ENCODE measurements at regions not wholly inside any gene's neighbourhood (a gene's known extent, or its start where the extent isn't known, plus 50 kb on each side); places are given as distances from the start of the nearest gene placed in this dataset.
"Not testable (repeated sequence)": the region's sequence is repeated elsewhere in the genome, so short reads cannot be mapped to it uniquely, and the experiment has no call there.

GRCh38 chr15:22519213-22519612, 60.5 kb downstream of the GOLGA6L22 start:
- H3K4me1 ChIP-seq (ENCODE audit: insufficient read depth); H3K36me3 ChIP-seq (ENCODE audit: insufficient read depth); H3K4me3 ChIP-seq (ENCODE audit: low read depth, low read length); DNase-seq (ENCODE audit: extremely low spot score); H3K27ac ChIP-seq (ENCODE audit: low read depth): not testable (repeated sequence)
- no CpG with 5 or more reads among the region's 4 CpGs for WGBS

- not testable (repeated sequence) for DNase-seq (ENCODE audit: extremely low spot score); H3K4me3 ChIP-seq (ENCODE audit: low read depth, low read length); H3K27ac ChIP-seq (ENCODE audit: low read depth); H3K36me3 ChIP-seq (ENCODE audit: insufficient read depth); H3K4me1 ChIP-seq (ENCODE audit: insufficient read depth)
- WGBS = no CpG with 5 or more reads among the region's 2 CpGs
Measured at GRCh38 chr15:22526537-22526936, 67.8 kb downstream of the GOLGA6L22 start.

GRCh38 chr15:22527016-22527415, 68.3 kb downstream of the GOLGA6L22 start:
- H3K36me3 ChIP-seq (ENCODE audit: insufficient read depth); H3K4me3 ChIP-seq (ENCODE audit: low read depth, low read length); H3K4me1 ChIP-seq (ENCODE audit: insufficient read depth); DNase-seq (ENCODE audit: extremely low spot score); H3K27ac ChIP-seq (ENCODE audit: low read depth): not testable (repeated sequence)
- WGBS = 71% methylated on average over 2 of the region's 4 CpGs

GRCh38 chr15:22529200-22529599, 70.5 kb downstream of the GOLGA6L22 start:
- not testable (repeated sequence) for H3K36me3 ChIP-seq (ENCODE audit: insufficient read depth); H3K4me3 ChIP-seq (ENCODE audit: low read depth, low read length); DNase-seq (ENCODE audit: extremely low spot score); H3K4me1 ChIP-seq (ENCODE audit: insufficient read depth); H3K27ac ChIP-seq (ENCODE audit: low read depth)
- no CpG with 5 or more reads among the region's 6 CpGs for WGBS

- H3K27ac ChIP-seq (ENCODE audit: low read depth); H3K36me3 ChIP-seq (ENCODE audit: insufficient read depth); H3K4me3 ChIP-seq (ENCODE audit: low read depth, low read length); DNase-seq (ENCODE audit: extremely low spot score); H3K4me1 ChIP-seq (ENCODE audit: insufficient read depth): not testable (repeated sequence)
- 90% methylated on average over 11 of the region's 13 CpGs for WGBS
Measured at GRCh38 chr15:22559701-22560100, 101.0 kb downstream of the GOLGA6L22 start.

- H3K4me3 ChIP-seq (ENCODE audit: low read depth, low read length); H3K4me1 ChIP-seq (ENCODE audit: insufficient read depth); H3K36me3 ChIP-seq (ENCODE audit: insufficient read depth); DNase-seq (ENCODE audit: extremely low spot score); H3K27ac ChIP-seq (ENCODE audit: low read depth): not testable (repeated sequence)
- WGBS = 90% methylated on average over 3 of the region's 10 CpGs
Measured at GRCh38 chr15:22561716-22562115, 103.0 kb downstream of the GOLGA6L22 start.

GRCh38 chr15:22566510-22566909, 107.8 kb downstream of the GOLGA6L22 start:
- H3K4me3 ChIP-seq (ENCODE audit: low read depth, low read length); H3K4me1 ChIP-seq (ENCODE audit: insufficient read depth); H3K36me3 ChIP-seq (ENCODE audit: insufficient read depth); DNase-seq (ENCODE audit: extremely low spot score); H3K27ac ChIP-seq (ENCODE audit: low read depth): not testable (repeated sequence)
- no CpG with 5 or more reads among the region's 7 CpGs for WGBS

GRCh38 chr15:22569486-22569885, 110.8 kb downstream of the GOLGA6L22 start:
- H3K36me3 ChIP-seq (ENCODE audit: insufficient read depth); DNase-seq (ENCODE audit: extremely low spot score); H3K4me1 ChIP-seq (ENCODE audit: insufficient read depth); H3K4me3 ChIP-seq (ENCODE audit: low read depth, low read length); H3K27ac ChIP-seq (ENCODE audit: low read depth): not testable (repeated sequence)
- WGBS = no CpG with 5 or more reads among the region's 11 CpGs

- H3K4me1 ChIP-seq (ENCODE audit: insufficient read depth); H3K4me3 ChIP-seq (ENCODE audit: low read depth, low read length); H3K27ac ChIP-seq (ENCODE audit: low read depth); H3K36me3 ChIP-seq (ENCODE audit: insufficient read depth); DNase-seq (ENCODE audit: extremely low spot score): not testable (repeated sequence)
- WGBS = 77% methylated on average over 3 of the region's 6 CpGs
Measured at GRCh38 chr15:22572152-22572735, 113.5 kb downstream of the GOLGA6L22 start.

- not testable (repeated sequence) for H3K4me3 ChIP-seq (ENCODE audit: low read depth, low read length); DNase-seq (ENCODE audit: extremely low spot score); H3K27ac ChIP-seq (ENCODE audit: low read depth); H3K4me1 ChIP-seq (ENCODE audit: insufficient read depth); H3K36me3 ChIP-seq (ENCODE audit: insufficient read depth)
- WGBS = 87% methylated on average over 17 of the region's 17 CpGs
Measured at GRCh38 chr15:22572792-22573191, 114.1 kb downstream of the GOLGA6L22 start.

- WGBS = 100% methylated on average over 1 of the region's 4 CpGs
- DNase-seq (ENCODE audit: extremely low spot score); H3K27ac ChIP-seq (ENCODE audit: low read depth); H3K4me3 ChIP-seq (ENCODE audit: low read depth, low read length); H3K36me3 ChIP-seq (ENCODE audit: insufficient read depth); H3K4me1 ChIP-seq (ENCODE audit: insufficient read depth): not testable (repeated sequence)
Measured at GRCh38 chr15:22577828-22578227, 119.1 kb downstream of the GOLGA6L22 start.

GRCh38 chr15:22579213-22579612, 120.5 kb downstream of the GOLGA6L22 start:
- DNase-seq (ENCODE audit: extremely low spot score); H3K36me3 ChIP-seq (ENCODE audit: insufficient read depth); H3K4me1 ChIP-seq (ENCODE audit: insufficient read depth); H3K4me3 ChIP-seq (ENCODE audit: low read depth, low read length); H3K27ac ChIP-seq (ENCODE audit: low read depth): not testable (repeated sequence)
- no CpG with 5 or more reads among the region's 2 CpGs for WGBS

GRCh38 chr15:22587391-22587790, 128.7 kb downstream of the GOLGA6L22 start:
- not testable (repeated sequence) for DNase-seq (ENCODE audit: extremely low spot score); H3K27ac ChIP-seq (ENCODE audit: low read depth); H3K4me1 ChIP-seq (ENCODE audit: insufficient read depth); H3K4me3 ChIP-seq (ENCODE audit: low read depth, low read length); H3K36me3 ChIP-seq (ENCODE audit: insufficient read depth)
- 96% methylated on average over 11 of the region's 14 CpGs for WGBS

GRCh38 chr15:22598552-22598951, 139.8 kb downstream of the GOLGA6L22 start:
- 93% methylated on average over 13 of the region's 14 CpGs for WGBS
- not testable (repeated sequence) for H3K27ac ChIP-seq (ENCODE audit: low read depth); H3K4me1 ChIP-seq (ENCODE audit: insufficient read depth); H3K4me3 ChIP-seq (ENCODE audit: low read depth, low read length); DNase-seq (ENCODE audit: extremely low spot score); H3K36me3 ChIP-seq (ENCODE audit: insufficient read depth)

All from urinary bladder (tissue), 3 donors.